ENCODE measurements at regions not wholly inside any gene's neighbourhood (a gene's known extent, or its start where the extent isn't known, plus 50 kb on each side); places are given as distances from the start of the nearest gene placed in this dataset.

- no peaks in the 10 kb centered on the region for H4K20me1 ChIP-seq (ENCODE audit: low read depth, low read length)
- H3K27ac ChIP-seq (ENCODE audit: low read depth, low read length): no peak overlapping the region
- no peaks in the 10 kb centered on the region for H3K9me3 ChIP-seq (ENCODE audit: insufficient read depth, low read length)
- H3K79me2 ChIP-seq (ENCODE audit: insufficient read depth, low read length): no peaks in the 10 kb centered on the region
- no peak overlapping the region for H3K4me2 ChIP-seq (ENCODE audit: low read depth, low read length, poor library complexity, severe bottlenecking)
- H3K9ac ChIP-seq (ENCODE audit: low read length): no peak overlapping the region
- no peak overlapping the region for H2AFZ ChIP-seq (ENCODE audit: low read depth, low read length, severe bottlenecking)
- no peaks in the 10 kb centered on the region for H3K9me2 ChIP-seq (replicated peaks; ENCODE audit: insufficient read depth, low read length)
- no peak for TF ChIP-seq CTCF (IDR thresholded peaks at IDR 0.05; ENCODE audit: insufficient read depth, low read length, poor library complexity, severe bottlenecking)
- no peak overlapping the region for H3K4me3 ChIP-seq (ENCODE audit: insufficient read depth, low read length, poor library complexity, severe bottlenecking)
- H3K27me3 ChIP-seq (ENCODE audit: low read length): no peaks in the 10 kb centered on the region
- no peaks in the 10 kb centered on the region for H3F3A ChIP-seq (ENCODE audit: insufficient read depth)
- H3K36me3 ChIP-seq (ENCODE audit: low read length): no peaks in the 10 kb centered on the region
Observed at GRCh38 chr3:86208772-86209171, 782.2 kb downstream of the VGLL3 start.

GRCh38 chr3:86182606-86183005 lies 808.3 kb downstream of the VGLL3 start:
- TF ChIP-seq CTCF (IDR thresholded peaks at IDR 0.05; ENCODE audit: insufficient read depth, low read length, poor library complexity, severe bottlenecking) (no peak), EZH2phosphoT487 (conservative IDR thresholded peaks at IDR 0.05; ENCODE audit: low read length) (no peak)
- Histone ChIP-seq H3F3A (ENCODE audit: insufficient read depth) (no peaks in the 10 kb centered on the region), H3K9me3 (ENCODE audit: insufficient read depth, low read length) (no peaks in the 10 kb centered on the region), H3K36me3 (ENCODE audit: low read length) (no peaks in the 10 kb centered on the region), H3K79me2 (ENCODE audit: insufficient read depth, low read length) (no peaks in the 10 kb centered on the region), H3K27me3 (ENCODE audit: low read length) (no peaks in the 10 kb centered on the region), H3K27ac (ENCODE audit: low read depth, low read length) (no peak overlapping the region), H3K9me2 (replicated peaks; ENCODE audit: insufficient read depth, low read length) (no peaks in the 10 kb centered on the region), H3K4me3 (ENCODE audit: insufficient read depth, low read length, poor library complexity, severe bottlenecking) (no peak overlapping the region), H2AFZ (ENCODE audit: low read depth, low read length, severe bottlenecking) (no peak overlapping the region), H3K4me2 (ENCODE audit: low read depth, low read length, poor library complexity, severe bottlenecking) (no peak overlapping the region), H4K20me1 (ENCODE audit: low read depth, low read length) (no peaks in the 10 kb centered on the region), H3K9ac (ENCODE audit: low read length) (no peak overlapping the region)

GRCh38 chr3:86180696-86181095 lies 810.3 kb downstream of the VGLL3 start:
- TF ChIP-seq CTCF (IDR thresholded peaks at IDR 0.05; ENCODE audit: insufficient read depth, low read length, poor library complexity, severe bottlenecking): no peak
- TF ChIP-seq EZH2phosphoT487 (conservative IDR thresholded peaks at IDR 0.05; ENCODE audit: low read length): no peak
- Histone ChIP-seq H3K9me2 (replicated peaks; ENCODE audit: insufficient read depth, low read length) (no peaks in the 10 kb centered on the region), H3K4me3 (ENCODE audit: insufficient read depth, low read length, poor library complexity, severe bottlenecking) (no peak overlapping the region)

GRCh38 chr3:86178095-86178494 lies 812.9 kb downstream of the VGLL3 start:
- Histone ChIP-seq H2AFZ (ENCODE audit: low read depth, low read length, severe bottlenecking) (no peak overlapping the region), H3K27ac (ENCODE audit: low read depth, low read length) (no peak overlapping the region), H3K79me2 (ENCODE audit: insufficient read depth, low read length) (no peaks in the 10 kb centered on the region), H4K20me1 (ENCODE audit: low read depth, low read length) (no peaks in the 10 kb centered on the region), H3K9me2 (replicated peaks; ENCODE audit: insufficient read depth, low read length) (no peaks in the 10 kb centered on the region), H3K4me3 (ENCODE audit: insufficient read depth, low read length, poor library complexity, severe bottlenecking) (no peak overlapping the region), H3K4me2 (ENCODE audit: low read depth, low read length, poor library complexity, severe bottlenecking) (no peak overlapping the region), H3F3A (ENCODE audit: insufficient read depth) (no peaks in the 10 kb centered on the region), H3K27me3 (ENCODE audit: low read length) (no peaks in the 10 kb centered on the region), H3K9me3 (ENCODE audit: insufficient read depth, low read length) (no peaks in the 10 kb centered on the region), H3K36me3 (ENCODE audit: low read length) (no peaks in the 10 kb centered on the region), H3K9ac (ENCODE audit: low read length) (no peak overlapping the region)
- no peak for TF ChIP-seq EZH2phosphoT487 (conservative IDR thresholded peaks at IDR 0.05; ENCODE audit: low read length)
- TF ChIP-seq CTCF (IDR thresholded peaks at IDR 0.05; ENCODE audit: insufficient read depth, low read length, poor library complexity, severe bottlenecking): no peak

More at GRCh38 chr3:86180696-86181095, 810.3 kb downstream of the VGLL3 start:
- H2AFZ ChIP-seq (ENCODE audit: low read depth, low read length, severe bottlenecking): no peak overlapping the region
- no peak overlapping the region for H3K4me2 ChIP-seq (ENCODE audit: low read depth, low read length, poor library complexity, severe bottlenecking)
- H3F3A ChIP-seq (ENCODE audit: insufficient read depth): no peaks in the 10 kb centered on the region
- H3K36me3 ChIP-seq (ENCODE audit: low read length): no peaks in the 10 kb centered on the region
- no peaks in the 10 kb centered on the region for H3K9me3 ChIP-seq (ENCODE audit: insufficient read depth, low read length)
- no peak overlapping the region for H3K27ac ChIP-seq (ENCODE audit: low read depth, low read length)
- no peaks in the 10 kb centered on the region for H4K20me1 ChIP-seq (ENCODE audit: low read depth, low read length)
- no peaks in the 10 kb centered on the region for H3K27me3 ChIP-seq (ENCODE audit: low read length)
- H3K79me2 ChIP-seq (ENCODE audit: insufficient read depth, low read length): no peaks in the 10 kb centered on the region
- H3K9ac ChIP-seq (ENCODE audit: low read length): no peak overlapping the region
